ENCODE measurements at regions not wholly inside any gene's neighbourhood (a gene's known extent, or its start where the extent isn't known, plus 50 kb on each side); places are given as distances from the start of the nearest gene placed in this dataset.

DNA sequence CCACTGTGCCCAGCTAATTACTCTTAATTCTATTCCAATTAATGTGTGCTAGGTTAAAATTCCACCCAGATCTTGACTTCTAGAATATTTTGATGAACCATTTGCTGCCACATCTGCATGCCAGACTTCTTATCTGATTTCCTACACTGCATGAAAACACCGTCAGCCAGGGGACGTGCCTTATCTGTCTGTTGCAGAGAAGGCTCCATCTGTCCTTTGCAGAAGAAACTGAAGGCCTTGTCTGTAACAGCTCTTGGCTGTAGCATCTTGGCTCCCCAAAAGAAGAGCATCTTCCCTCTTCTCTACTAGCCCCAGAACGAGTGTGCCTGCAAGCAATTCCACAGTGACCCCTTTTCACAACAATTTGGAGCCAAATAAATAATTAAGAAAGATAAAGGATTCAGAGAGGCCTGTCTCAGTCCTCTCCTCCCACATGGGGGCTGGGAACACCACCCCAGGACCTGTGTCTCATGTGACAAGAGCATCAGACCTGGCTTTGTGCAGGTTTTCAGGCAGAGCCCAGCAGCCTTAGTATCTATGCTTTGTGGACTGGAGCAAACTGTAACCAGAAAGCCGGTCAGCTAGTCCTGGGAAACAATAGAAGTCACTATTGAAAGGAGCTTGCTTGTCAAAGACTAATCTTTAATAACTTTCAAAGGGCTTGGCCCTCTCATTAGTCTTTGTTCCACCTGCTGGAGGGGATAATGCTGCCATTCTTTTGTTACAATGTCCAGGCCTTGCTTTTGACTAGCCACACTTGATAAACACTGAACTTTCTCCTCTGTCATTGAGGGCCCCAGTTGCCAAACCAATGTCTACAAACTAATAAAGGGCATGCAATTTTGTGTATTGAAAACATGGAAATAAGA lies 84.0 kb upstream of the NEUROD1 start:
- no peak for TF ChIP-seq ZNF433 (tag by site-specific recombination; IDR thresholded peaks at IDR 0.05; ENCODE audit: low read depth)
- TF ChIP-seq ZNF175 (tag by site-specific recombination; IDR thresholded peaks at IDR 0.05): no peak
- TF ChIP-seq, protein P1, sequence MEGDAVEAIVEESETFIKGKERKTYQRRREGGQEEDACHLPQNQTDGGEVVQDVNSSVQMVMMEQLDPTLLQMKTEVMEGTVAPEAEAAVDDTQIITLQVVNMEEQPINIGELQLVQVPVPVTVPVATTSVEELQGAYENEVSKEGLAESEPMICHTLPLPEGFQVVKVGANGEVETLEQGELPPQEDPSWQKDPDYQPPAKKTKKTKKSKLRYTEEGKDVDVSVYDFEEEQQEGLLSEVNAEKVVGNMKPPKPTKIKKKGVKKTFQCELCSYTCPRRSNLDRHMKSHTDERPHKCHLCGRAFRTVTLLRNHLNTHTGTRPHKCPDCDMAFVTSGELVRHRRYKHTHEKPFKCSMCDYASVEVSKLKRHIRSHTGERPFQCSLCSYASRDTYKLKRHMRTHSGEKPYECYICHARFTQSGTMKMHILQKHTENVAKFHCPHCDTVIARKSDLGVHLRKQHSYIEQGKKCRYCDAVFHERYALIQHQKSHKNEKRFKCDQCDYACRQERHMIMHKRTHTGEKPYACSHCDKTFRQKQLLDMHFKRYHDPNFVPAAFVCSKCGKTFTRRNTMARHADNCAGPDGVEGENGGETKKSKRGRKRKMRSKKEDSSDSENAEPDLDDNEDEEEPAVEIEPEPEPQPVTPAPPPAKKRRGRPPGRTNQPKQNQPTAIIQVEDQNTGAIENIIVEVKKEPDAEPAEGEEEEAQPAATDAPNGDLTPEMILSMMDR (tag by site-specific recombination; IDR thresholded peaks at IDR 0.05): no peak
- TF ChIP-seq, protein P2, sequence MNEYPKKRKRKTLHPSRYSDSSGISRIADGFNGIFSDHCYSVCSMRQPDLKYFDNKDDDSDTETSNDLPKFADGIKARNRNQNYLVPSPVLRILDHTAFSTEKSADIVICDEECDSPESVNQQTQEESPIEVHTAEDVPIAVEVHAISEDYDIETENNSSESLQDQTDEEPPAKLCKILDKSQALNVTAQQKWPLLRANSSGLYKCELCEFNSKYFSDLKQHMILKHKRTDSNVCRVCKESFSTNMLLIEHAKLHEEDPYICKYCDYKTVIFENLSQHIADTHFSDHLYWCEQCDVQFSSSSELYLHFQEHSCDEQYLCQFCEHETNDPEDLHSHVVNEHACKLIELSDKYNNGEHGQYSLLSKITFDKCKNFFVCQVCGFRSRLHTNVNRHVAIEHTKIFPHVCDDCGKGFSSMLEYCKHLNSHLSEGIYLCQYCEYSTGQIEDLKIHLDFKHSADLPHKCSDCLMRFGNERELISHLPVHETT (tag by site-specific recombination; IDR thresholded peaks at IDR 0.05): no peak
- TF ChIP-seq ZNF514 (tag by site-specific recombination; IDR thresholded peaks at IDR 0.05): no peak
- no peak for TF ChIP-seq ZSCAN23 (tag by site-specific recombination; IDR thresholded peaks at IDR 0.05)
- no peak for TF ChIP-seq ZNF560 (tag by site-specific recombination; IDR thresholded peaks at IDR 0.05; ENCODE audit: borderline replicate concordance)
- no peak for TF ChIP-seq ZNF473 (tag by site-specific recombination; IDR thresholded peaks at IDR 0.05)
- TF ChIP-seq ZNF302 (tag by site-specific recombination; IDR thresholded peaks at IDR 0.05; ENCODE audit: low read depth): no peak
- TF ChIP-seq ZNF423 (tag by site-specific recombination; IDR thresholded peaks at IDR 0.05): no peak

Measured in HEK293 (cell line).